ENCODE measurements at regions not wholly inside any gene's neighbourhood (a gene's known extent, or its start where the extent isn't known, plus 50 kb on each side); places are given as distances from the start of the nearest gene placed in this dataset.

DNA sequence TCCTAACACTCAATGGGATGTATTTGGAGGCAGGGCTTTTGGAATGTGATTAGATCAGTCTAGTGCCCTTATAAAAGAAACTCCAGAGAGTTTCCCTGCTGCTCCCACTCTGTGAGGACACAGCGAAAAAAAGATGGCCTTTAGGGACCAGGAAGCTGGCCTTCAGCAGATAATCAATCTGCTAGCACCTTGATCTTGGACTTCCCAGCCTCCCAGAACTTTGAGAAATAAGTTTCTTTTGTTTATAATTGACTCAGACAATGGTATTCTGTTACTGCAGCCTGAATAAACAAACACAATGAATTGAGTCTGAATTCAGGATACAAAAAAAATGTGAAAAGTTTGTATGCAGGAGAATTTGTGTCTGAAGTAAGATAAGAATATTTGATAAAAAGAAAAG, 842.1 kb downstream of the FSTL5 start:
- TF ChIP-seq POLR2A (IDR thresholded peaks at IDR 0.05; ENCODE audit: low read depth, low read length), result no peak
- no peak for TF ChIP-seq POLR2AphosphoS5 (IDR thresholded peaks at IDR 0.05; ENCODE audit: low read depth, low read length)
- TF ChIP-seq SPI1 (IDR thresholded peaks at IDR 0.05; ENCODE audit: low read depth, low read length), result no peak
